GM18498 (cell line): ENCODE measurements at regions not wholly inside any gene's neighbourhood (a gene's known extent, or its start where the extent isn't known, plus 50 kb on each side); places are given as distances from the start of the nearest gene placed in this dataset.
"Not testable (repeated sequence)": the region's sequence is repeated elsewhere in the genome, so short reads cannot be mapped to it uniquely, and the experiment has no call there.

ENCODE experiments used
- ATAC-seq: cut with Tn5 transposase; IDR thresholded peaks from one replicate; pipeline ENCODE4 v1.9.1; 2021; ENCODE audit warnings: mild to moderate bottlenecking, moderate library complexity; ENCODE audit not compliant: unreplicated experiment

GRCh38 chr4:18162453-18162852 lies 140.9 kb upstream of the LCORL start:
- ATAC-seq, result no peak

GRCh38 chr4:18159117-18159912 lies 137.8 kb upstream of the LCORL start:
- not testable (repeated sequence) for ATAC-seq

GRCh38 chr4:18155067-18156041 lies 133.8 kb upstream of the LCORL start:
- no peak for ATAC-seq

- ATAC-seq, result no peak
These were observed 116.6 kb upstream of the LCORL start for GRCh38 chr4:18138076-18138665.

- no peak for ATAC-seq
These were observed 112.6 kb upstream of the LCORL start for GRCh38 chr4:18134111-18134510.

GRCh38 chr4:18130256-18130655 lies 108.7 kb upstream of the LCORL start:
- ATAC-seq, result no peak

- no peak for ATAC-seq
These were observed 106.7 kb upstream of the LCORL start for GRCh38 chr4:18128241-18128640.

- no peak for ATAC-seq
These were observed 105.5 kb upstream of the LCORL start for GRCh38 chr4:18127030-18127429.

- no peak for ATAC-seq
These were observed 92.3 kb upstream of the LCORL start for GRCh38 chr4:18113710-18114331.

GRCh38 chr4:18111081-18111480 lies 89.5 kb upstream of the LCORL start:
- no peak for ATAC-seq

GRCh38 chr4:18110099-18110498 lies 88.5 kb upstream of the LCORL start:
- no peak for ATAC-seq

GRCh38 chr4:18109676-18110075 lies 88.1 kb upstream of the LCORL start:
- ATAC-seq, result no peak

- not testable (repeated sequence) for ATAC-seq
These were observed 86.4 kb upstream of the LCORL start for GRCh38 chr4:18107848-18108528.

- ATAC-seq, result no peak
These were observed 85.1 kb upstream of the LCORL start for GRCh38 chr4:18106620-18107019.

- ATAC-seq, result peak; percentile 73
These were observed 83.8 kb upstream of the LCORL start for GRCh38 chr4:18105030-18106011.

- ATAC-seq, result no peak
These were observed 82.5 kb upstream of the LCORL start for GRCh38 chr4:18103876-18104605.

- ATAC-seq, result no peak
These were observed 79.1 kb upstream of the LCORL start for GRCh38 chr4:18100657-18101056.

GRCh38 chr4:18090447-18090846 lies 68.9 kb upstream of the LCORL start:
- ATAC-seq, result not testable (repeated sequence)

- no peak for ATAC-seq
These were observed 60.7 kb upstream of the LCORL start for GRCh38 chr4:18082236-18082635.
